Left lobe of liver (tissue), 2 donors: ENCODE measurements at regions not wholly inside any gene's neighbourhood (a gene's known extent, or its start where the extent isn't known, plus 50 kb on each side); places are given as distances from the start of the nearest gene placed in this dataset.

Experiments
- ATAC-seq: fragments of 200-7000 bp; cut with Tn5 transposase; one replicate; pipeline ENCODE4 v1.9.1; 2020; ENCODE audit warnings: mild to moderate bottlenecking, moderate library complexity
- DNase-seq: peaks from one replicate; pipeline ENCODE4 v3.0.0-alpha.2; 2020; ENCODE audit warnings: low spot score
- donor health status: DM: no; HTN: no; CAD: no; lungs with moderate emphysema.
- donor health status: DM: no; HTN: yes; CAD: no.

DNA sequence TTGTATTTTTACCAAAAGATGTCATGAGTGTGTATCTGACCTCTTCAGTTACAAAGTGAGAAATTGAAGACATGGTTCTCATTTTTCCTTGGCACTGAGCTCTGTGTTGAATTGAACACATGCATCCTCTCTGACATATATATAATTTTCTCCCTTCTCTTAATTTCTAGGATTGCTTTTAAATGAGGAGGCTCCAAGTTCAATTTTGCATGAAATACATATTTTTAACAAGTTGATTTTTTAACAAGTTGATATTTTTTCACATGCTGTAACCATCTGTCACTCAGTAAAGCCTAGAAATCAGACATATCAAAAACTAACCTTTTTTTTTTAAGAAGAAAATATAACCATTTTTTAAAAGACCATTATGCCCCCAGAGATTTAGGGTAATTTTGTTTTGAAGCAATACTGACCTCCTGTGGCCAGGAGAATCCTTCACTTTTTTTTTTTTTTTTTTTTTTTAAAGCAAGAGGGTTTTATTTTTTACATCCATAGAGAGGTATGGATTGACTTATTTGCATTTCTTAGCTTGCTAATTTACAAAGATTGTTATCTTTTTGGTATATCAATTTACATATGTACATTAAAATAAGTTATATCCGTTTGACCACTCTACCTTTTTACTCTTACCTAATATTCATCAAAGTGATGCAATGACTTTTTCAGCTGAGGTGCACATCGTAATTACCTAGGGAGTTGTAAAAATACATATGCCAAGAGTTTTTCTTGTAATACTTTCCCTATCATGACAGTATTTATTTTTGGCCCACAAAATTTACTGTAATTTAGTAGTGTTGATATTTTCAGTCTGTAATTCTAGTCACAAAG, 161.8 kb downstream of the SOCS6 start:
- DNase-seq (no peak), ATAC-seq (no peak)

DNA sequence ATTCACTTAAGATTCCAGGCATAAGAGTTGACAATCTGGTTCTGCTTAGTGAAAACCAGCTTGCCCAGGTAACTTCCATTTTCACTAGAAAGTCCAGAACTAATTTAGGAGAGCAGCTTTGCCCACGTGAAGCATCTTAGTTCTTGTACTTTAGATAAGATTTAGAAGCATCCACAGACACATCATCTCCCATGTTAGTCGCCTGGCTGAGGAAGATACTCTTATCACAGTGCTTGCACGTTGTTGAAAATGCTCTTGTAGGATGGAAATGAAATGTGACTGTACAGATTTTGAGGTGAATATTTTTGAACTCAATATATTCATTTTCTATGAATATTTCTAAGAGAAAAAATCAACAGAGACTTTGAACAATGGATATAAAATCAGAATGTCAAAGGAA, 159.7 kb downstream of the SOCS6 start:
- no peak for DNase-seq
- ATAC-seq: no peak

DNA sequence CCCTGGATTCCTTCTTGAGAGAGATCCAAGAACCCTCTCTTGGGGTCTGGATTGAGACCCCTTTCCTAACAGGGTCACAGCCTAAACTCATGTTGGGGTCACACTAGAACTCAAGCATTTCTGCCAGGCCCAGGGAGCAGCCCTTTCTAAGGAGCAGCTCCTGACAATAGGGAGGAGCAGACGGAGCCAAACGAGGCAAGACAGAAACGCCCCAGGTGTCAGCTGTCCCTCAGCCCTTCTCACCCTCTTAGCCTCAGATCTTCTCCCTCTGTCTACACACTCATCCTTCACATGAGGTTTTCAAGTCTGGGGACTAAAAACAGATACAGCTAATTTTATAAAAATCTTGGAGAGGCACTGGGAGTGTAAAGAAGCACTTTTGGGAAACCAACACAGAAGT, 157.2 kb downstream of the SOCS6 start:
- no peak for DNase-seq
- no peak for ATAC-seq

DNA sequence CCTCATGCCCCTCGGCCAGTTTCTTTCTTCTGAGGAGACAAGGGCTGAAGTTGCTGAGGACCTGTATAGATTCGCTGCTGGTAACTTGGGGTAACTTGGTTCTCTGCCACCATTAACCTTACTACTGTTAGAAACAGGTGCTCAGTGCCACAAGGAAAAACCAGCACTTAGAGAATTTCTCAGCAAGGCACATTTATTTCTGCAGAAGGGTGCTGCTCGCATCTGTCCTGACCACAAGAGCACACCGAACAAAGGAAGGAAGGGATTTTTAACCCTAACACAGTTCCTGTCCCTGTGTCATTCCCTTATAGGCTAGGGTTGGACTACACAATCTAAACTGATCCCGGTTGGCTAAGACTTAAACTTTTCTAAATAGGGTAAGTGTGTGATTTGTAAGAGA, 154.1 kb downstream of the SOCS6 start:
- ATAC-seq: no peak
- no peak for DNase-seq

DNA sequence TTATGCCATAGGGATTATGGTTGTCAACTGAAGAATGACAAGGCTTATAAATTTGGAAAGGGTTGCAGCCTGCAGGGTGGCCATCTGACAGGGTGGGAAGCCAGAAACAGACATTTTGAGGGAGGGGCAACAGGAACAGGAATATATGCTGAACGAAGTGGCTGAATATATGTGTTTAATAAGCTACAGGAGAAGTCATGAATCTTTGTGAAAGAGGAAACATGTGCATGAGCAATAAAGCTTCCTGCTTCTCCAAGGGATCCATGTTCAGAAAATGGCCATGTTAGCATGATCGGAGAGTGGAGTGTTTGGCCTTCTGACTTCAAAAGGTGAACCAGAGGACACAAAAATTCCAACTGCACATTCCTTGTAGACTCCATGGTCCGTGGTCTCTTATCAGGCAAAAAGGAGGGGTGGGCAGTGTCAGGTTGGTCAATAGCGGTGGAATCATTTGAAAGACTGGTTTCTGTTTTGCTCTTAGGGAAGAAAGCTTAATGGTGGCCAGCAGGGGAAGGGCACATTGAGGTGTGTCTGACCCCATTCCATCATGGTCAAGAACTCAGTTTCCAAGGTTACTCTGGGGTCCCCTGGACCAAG, 144.1 kb downstream of the SOCS6 start:
- ATAC-seq (no peak), DNase-seq (no peak)

DNA sequence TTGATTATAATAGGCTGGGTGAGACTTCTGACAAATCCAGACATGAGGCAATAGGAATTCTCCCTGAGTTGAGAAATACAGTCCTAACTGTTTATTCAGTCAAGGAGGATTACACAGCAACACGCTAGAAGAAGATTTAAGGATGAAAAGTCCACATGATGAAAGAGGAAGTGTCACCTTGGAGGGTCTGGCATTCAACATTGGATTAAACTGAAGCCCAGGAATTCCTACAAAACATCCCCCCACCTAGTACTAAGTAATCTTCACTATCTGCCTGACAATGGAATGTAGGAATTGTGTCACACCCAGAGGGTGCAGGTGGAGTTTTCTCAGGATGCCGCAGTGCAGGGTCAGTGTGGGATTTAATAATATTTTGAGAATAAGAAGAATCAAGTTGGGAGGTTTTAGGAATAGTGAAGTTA, 142.4 kb downstream of the SOCS6 start:
- DNase-seq (no peak), ATAC-seq (peak; percentile 69)

DNA sequence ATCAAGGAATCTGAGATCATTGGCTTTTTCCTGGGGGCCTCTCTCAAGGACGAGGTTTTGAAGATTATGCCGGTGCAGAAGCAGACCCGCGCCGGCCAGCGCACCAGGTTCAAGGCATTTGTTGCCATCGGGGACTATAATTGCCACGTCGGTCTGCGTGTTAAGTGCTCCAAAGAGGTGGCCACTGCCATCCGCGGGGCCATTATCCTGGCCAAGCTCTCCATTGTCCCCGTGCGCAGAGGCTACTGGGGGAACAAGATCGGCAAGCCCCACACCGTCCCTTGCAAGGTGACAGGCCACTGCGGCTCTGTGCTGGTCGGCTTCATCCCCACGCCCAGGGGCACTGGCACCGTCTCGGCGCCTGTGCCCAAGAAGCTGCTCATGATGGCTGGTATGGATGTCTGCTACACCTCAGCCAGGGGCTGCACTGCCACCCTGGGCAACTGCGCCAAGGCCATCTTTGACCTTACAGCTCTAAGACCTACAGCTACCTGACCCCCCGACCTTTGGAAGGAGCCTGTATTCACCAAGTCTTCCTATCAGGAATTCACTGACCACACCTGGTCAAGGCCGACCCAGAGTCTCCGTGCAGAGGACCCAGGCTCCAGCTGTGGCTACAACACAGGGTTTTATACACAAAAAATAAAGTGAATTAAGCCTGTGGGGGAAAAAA, 141.8 kb downstream of the SOCS6 start:
- DNase-seq: no peak

DNA sequence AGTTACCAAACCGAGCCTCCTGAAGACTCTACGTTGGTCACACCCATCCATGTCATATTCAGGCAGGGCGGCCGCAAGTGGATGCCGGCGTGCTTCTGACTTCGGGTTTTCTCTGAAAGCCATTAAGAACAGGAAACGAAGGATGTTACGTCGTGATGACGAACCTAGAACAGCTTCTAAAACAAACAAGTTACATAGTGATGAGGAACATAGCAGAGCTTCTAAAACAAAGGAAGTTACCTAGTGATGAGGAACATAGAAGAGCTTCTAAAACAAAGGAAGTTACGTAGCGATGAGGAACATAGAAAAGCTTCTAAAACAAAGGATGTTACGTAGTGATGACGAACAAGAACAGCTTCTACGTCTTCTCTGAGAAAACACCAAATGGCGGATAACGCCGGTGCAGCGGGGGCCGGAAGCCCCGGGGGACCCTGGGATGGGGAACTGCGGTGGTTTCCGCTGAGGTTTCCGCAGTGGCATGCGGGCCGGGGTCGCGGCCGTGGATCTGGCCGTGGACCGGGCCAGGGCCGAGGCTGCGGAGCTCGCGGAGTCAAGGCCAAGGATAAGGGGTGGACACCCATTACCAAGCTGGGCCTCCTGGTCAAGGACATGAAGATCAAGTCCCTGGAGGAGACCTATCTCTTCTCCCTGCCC, 141.1 kb downstream of the SOCS6 start:
- no peak for DNase-seq
- no peak for ATAC-seq

More for the DNA sequence above, 141.8 kb downstream of the SOCS6 start:
- no peak for ATAC-seq

DNA sequence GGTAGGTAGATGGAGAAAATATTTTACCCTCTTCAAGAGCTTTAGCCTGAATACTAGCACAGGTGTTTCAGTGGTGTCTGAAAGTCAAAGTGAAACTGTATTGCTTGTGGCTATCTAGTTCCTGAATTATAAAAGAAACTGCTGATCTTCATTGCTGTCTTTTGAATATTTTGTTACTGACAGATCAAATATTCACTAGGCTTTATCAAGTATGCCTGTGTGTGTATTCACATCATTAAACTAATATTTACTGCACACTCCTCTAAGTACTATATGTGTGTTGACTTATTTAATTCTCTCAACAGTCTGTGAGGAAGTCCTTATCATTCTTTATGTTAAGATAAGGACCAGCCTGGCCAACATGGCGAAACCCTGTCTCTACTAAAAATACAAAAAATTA, 139.6 kb downstream of the SOCS6 start:
- DNase-seq (no peak), ATAC-seq (no peak)

DNA sequence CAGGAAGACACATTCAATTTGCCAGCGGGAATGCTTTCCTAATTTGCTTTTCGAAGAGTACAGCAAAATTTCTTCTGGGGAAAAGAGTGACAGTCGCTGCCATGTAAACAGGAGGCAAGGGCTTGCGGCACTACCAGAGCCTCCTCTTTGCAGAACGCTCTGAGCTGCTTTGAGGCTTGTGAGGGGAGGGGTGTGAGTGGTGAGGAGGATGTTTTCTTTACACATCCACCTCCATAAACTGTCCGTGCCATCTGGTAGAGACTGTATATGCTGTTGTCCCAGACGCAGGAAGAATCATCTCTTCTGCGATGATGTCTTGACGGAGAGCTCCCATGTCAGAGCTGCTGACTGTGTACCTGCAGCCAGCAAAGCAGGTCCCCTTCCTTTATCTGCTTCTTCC, 138.0 kb downstream of the SOCS6 start:
- no peak for DNase-seq
- ATAC-seq: no peak

DNA sequence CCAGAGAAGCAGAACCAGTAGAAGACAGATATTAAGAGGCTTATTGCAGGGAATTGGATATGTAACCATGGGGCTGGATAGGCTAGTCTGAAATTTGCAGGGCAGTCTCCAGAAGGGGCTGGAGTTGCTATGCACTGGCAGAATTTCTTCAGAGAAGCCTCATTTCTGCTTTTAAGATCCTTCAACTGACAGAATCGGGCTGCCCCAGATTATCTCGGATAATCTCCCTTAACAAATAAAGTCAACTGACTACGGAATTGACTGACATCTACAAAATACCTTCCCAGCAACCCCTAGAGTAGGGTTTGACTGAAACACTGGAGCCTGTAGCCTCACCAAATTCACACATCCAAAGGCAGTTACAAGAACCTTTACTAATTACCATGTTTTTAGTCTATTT, 136.4 kb downstream of the SOCS6 start:
- DNase-seq (no peak), ATAC-seq (no peak)

DNA sequence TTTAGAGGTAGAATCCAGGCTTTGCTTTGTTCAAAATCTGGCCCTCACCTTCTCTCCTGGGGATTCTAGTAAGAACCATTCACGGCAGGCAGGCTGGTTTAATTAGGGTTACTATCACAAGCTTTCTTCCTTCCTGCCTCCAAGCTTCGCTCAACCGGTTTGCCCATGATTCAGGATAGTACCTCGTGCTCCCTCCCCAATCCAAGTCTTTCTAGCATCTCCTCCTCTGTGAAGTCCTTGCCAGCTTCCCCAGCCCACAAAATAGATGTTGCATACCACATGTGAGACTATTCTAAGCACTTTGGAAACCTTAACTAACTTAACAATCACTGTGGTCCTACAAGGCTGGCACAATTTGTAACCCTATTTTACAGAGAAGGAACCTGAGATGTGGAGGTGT, 135.1 kb downstream of the SOCS6 start:
- ATAC-seq (no peak), DNase-seq (no peak)

DNA sequence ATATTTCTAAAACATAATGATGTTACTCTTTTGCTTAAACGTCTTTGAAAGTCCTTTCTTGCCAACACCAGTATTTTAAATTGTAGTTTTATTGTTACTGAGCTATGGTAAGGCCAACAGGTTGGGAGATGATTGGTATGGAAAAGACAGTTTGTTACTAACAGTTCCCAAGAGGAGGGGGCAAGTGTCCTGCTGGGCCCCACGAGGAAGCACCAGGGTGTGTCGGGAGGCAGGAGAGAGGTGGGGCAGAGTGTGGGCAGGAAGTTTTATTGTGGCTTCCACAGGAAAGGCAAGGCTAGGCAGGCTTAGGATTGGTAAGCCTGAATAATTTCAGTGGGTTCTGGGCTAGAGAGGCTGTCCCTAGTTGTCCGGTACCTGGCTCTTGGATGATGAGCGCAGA, 134.3 kb downstream of the SOCS6 start:
- no peak for ATAC-seq

DNA sequence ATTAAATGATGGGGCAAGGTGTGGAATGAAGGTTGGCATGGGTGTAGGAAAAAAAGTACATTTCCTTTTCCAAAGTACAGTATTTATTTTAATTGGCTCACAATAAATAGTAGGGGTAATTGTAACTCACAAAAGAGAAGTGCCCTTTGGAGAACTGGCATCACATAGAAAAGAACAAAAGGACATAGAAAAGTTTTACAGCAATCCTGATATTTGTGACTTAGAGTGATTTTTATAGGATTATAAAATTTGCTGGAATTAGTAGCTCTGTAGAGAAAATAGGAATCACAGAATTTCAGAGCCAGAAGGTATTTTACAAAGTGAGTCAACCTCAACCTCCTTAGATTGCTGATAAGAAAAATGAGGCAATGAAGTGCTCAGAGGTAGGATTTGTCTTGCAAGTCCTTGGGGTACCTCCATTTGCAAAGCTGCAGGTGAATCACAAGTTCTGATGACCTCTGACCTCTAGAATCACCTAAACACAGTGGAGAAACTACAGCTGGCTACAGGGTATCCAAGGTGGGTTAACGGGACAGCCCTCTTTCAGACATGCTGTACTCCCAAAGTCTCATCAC, 133.6 kb downstream of the SOCS6 start:
- DNase-seq: no peak
- no peak for ATAC-seq

More for the DNA sequence above, 134.3 kb downstream of the SOCS6 start:
- no peak for DNase-seq

DNA sequence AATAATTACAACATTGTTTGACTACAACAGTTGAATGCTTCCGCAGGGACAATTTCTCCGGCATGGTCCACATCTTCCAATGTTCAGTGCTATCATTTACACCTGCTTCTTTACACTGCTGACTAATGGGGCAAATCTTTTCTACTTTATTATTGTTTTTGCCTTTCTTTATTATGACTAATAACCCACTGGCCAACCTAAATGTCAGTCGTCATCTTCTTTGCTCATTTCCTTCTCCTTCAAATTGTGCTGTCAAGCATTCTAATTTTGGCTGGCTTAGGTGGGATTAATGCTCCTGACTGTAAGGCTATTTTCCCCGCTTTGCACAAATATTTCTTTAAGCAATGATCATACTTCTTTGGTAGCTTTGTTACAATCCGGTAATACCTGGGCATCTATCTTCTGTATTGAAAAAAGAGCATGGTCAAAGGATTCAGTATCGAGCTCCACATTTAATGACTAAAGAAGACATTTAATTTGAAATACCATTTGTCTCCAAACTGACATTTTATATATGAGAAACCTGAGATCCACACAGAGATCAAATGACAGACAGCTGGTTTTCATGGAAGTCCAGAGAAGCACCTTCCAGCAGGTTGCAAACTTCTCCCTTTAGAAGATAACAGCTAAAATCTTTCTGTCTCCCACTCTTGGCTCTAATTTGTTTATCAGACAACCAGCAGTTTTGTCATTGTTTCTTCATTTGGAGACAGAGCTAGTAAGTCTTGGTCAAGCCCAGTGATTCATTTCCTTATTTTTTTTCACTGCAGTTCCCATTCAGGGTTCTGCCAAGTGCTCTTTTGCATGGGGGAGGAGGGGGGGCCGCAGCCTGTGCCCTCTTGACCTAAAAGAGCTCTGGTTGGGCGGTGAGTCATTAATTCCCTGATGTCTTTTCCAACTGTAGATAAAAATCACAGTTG, 132.9 kb downstream of the SOCS6 start:
- DNase-seq (peak; percentile 79), ATAC-seq (peak; percentile 90)

DNA sequence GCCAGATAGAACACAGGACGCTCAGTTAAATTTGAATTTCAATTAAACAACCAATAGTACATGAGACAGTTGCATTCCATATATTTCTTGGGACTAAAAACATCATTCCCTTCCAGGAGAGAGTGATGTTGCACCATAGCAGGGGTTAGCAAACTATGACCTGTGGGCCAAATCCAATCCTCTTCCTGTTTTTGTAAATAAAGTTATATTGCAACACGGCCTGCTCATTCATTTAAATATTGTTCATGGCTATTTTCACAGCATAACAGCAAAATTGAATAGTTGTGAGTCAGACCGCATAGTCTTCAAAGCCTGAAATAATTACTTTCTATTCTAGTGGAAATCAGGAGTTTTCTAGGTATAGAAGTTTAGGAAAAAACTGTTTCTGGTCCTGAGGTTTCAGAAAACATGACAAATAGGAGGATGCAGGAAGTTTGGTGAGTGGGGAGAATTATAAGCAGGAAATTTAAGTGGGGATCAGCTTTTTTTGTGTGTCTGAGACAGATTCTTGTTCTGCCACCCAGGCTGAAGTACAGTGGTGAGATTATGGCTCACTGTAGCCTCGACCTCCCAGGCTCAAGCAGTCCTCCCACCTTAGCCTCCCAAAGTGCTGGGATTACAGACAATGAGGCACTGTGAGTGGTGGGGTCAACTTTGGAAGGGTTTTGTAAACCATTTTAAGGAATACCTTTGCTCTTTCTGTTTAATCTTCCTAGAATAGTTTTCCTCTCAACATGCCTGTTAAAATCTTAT, 131.5 kb downstream of the SOCS6 start:
- ATAC-seq: peak; percentile 79
- peak; percentile 62 for DNase-seq

DNA sequence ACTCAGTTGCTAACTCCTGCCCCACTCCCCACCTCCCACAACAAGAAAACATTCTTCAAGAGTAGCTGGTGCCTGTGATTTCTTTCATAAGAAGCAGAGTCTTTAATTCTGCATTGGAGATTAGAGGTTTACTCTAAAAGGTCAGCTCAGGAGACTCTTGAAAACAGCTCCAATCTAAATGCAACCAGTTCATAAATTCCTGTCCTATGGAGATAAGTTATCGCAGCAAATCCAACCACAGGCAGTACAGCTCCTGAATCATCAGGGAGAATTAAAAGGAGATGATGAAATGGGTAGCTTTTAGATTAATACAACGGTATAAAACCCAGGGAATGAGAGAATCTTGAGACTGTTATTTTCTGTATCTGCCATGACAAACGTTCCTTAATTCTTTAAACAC, 130.7 kb downstream of the SOCS6 start:
- DNase-seq: no peak
- ATAC-seq: no peak

DNA sequence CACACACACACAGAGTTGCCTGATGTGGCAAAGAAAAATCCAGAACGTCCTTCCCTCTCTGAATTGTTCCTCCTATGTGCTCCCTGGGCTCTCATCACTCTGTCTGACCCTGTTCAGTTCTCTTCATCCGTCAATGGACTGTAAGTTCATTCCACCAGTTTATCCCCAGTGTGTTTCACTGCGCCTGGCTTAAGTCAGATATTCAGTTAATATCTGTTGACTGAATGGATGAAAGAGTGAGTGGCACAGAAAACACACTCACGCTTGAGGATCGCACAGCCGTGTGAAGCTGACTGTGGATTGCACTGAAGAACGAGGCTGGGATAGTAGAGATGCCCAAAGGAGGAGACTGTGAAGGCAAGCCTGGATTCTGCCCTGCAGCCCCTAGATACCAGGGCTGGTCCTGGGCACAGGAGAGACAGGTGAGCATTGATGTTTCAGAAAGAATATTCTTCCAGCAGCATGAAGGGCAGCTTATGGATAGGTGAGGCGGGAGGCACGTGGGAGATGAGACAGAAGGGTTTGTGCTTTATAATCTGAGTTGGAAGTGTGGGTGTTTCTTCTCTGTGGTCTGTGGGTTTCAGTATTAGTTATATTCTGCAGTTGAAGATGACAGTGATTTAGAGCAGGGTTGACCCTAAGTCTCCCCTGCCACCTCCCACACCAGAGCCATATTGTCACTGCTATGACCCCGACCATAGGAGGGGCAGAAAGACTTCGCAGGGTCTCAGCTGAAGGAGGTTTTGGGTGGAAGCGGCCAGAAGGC, 129.9 kb downstream of the SOCS6 start:
- no peak for DNase-seq
- no peak for ATAC-seq

DNA sequence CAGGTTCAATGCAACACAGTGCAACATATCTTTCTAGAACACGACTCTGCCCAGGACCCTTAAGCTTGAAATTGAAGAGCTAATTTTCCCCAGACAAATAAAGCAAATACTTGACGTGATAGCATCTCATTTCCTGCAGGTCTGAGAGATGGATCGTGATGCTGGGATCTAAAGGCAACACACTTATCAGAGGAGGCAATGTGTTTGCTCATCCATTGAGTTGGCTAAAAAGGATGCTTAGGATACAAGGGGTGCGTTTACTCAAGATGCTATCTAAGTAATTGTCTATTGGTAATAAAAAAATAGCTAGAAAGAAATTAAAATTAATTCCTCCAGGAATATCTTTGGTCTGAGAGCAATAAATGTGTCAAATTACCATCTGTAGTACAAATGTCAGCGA, 129.0 kb downstream of the SOCS6 start:
- ATAC-seq (no peak), DNase-seq (no peak)
